VCaP (cell line): ENCODE measurements at regions not wholly inside any gene's neighbourhood (a gene's known extent, or its start where the extent isn't known, plus 50 kb on each side); places are given as distances from the start of the nearest gene placed in this dataset.

ENCODE experiments used
- H3K27ac ChIP-seq: fragments of 450-650 bp; 2 replicates; pipeline ENCODE4 v1.5.1; 2017
- CTCF ChIP-seq: fragments of 450-650 bp; conservative IDR thresholded peaks from 2 replicates; pipeline ENCODE4 v1.5.1; 2017; ENCODE audit warnings: mild to moderate bottlenecking, moderate library complexity

- no peak for TF ChIP-seq CTCF
- H3K27ac ChIP-seq: no peak overlapping the region
Observed at GRCh38 chr20:43778375-43778774, 51.6 kb upstream of the GTSF1L start.

GRCh38 chr20:43776691-43777090, 49.9 kb upstream of the GTSF1L start:
- TF ChIP-seq CTCF: no peak
- H3K27ac ChIP-seq: no peak overlapping the region
